ENCODE measurements at regions not wholly inside any gene's neighbourhood (a gene's known extent, or its start where the extent isn't known, plus 50 kb on each side); places are given as distances from the start of the nearest gene placed in this dataset.

DNA sequence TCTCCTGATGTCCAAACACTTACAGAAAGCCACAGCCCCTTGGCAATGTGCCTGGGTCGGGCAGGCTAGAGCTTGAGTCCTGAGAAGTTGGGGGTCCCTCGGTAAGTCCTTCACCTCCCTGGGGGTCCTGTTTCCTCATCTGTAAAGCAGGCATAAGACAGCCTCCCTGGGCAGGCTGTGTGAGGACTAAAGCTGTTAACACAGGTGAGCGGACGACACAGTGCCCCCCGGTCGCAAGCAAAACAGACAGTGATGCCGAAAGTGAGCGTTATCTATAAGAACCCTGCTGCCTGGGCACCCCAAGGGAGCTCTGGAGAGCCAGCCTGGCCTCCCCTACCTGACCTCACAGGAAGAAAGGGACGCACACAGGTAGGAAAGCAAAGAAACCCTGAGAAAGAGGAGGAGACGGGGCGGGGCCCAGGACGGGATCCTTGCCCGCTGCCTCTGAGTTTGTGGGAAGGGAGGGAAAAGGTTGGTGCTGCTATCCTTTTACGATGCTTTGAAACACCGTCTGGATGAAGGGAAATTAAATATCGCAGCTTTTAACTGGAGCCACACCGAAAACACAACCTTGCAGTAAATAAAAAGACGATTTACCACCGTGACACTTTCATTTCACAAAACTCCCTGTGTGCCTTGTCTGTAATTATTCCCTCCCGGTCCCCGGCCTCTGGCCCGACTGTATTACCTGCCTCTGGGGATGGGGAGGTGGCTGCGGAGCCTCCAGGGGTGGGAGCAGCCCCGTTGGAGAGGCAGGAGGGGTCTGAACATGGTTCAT lies 67.1 kb downstream of the ENGASE start:
- DNase-seq, result no peak

- no peak for DNase-seq
These were observed 64.2 kb downstream of the ENGASE start for GRCh38 chr17:79138826-79139225.

DNA sequence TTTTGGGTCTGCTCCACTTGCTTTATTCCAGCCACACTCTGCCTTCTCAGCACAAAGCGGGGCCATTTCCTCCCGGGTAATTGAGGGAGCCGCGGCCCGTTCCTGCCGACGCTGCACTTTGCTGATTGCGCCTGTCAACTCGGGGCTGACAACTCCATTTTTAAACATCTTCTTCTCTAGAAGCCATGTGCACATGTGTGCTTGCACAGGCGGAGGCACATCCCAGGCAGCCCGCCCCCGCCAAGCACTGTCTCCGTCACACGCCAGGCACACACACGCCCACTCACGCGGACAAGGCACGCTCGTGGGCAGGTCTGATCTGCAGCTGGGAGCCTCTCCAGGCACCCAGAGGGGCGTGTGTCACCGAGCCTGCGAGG lies 63.2 kb downstream of the ENGASE start:
- DNase-seq, result no peak

DNA sequence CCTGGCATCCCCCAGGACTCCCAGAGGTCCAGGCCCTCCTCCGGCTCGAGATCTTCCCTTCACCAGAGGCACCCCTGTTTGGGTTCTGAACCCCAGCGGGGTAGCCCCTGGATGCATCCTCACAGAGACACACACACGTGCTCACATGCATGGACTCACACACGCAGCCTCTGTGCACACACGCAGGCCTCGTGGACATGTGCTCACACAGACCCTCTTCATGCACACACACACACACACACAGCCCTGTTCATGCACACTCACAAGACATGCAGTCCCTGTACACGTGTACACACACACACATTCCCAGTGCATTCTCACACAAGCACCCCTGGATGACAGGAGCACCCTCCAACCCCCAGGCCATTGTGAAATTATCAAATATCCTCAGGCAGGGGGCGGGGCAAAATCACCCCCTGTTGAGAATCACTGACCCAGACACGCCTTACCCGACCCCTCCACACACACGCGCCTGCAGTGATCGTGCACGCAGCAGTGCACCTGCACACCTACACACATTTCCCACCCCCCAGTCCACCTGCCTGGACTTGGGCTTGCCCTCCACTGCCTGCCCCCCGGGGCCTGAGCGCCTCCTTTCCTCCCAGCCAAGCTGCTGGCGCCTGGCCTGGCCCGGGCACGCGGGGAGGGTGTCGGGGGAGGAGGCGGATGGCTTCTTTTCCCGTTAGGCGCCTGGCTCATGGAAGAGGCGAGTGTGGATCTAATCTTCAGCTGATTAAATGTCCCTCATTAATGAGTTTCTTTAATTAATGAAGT lies 62.6 kb downstream of the ENGASE start:
- DNase-seq, result no peak

DNA sequence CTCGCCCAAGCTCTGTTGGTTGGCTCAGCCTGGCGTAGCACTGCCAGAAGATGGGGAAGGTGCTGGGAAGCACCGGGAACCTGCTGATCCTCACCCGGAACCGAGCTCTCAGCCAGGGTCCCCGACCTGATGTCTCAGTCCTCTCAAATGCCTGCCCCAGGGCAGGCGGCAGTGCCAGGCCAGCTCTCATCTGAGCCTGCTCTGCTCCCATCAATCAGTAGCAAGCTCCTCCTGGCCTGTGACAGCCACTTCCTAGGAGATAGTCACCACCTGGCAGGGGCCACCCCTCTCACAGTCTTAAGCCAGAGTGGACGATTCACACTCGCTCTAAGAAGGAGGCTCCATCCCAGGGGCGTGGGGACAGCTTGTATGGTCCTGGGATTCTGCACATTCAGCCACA lies 62.0 kb downstream of the ENGASE start:
- no peak for DNase-seq

Data from effector CD8-positive, alpha-beta T cell (primary cell).